ENCODE measurements at regions not wholly inside any gene's neighbourhood (a gene's known extent, or its start where the extent isn't known, plus 50 kb on each side); places are given as distances from the start of the nearest gene placed in this dataset.

- TF ChIP-seq CTCF (conservative IDR thresholded peaks at IDR 0.05; ENCODE audit: low read length) (no peak), EZH2phosphoT487 (IDR thresholded peaks at IDR 0.05; ENCODE audit: borderline replicate concordance, low read depth, low read length) (no peak)
These were observed 226.9 kb downstream of the TPRG1 start for GRCh38 chr3:189398656-189399055.

Measured in OCI-LY7 (cell line).